H9 (cell line): ENCODE measurements at regions not wholly inside any gene's neighbourhood (a gene's known extent, or its start where the extent isn't known, plus 50 kb on each side); places are given as distances from the start of the nearest gene placed in this dataset.

ENCODE experiments used
- DNase-seq: peaks from one replicate; pipeline ENCODE4 v3.0.0-alpha.2; 2017
- H2AFZ ChIP-seq: one replicate; pipeline ENCODE4 v1.6.1; 2013; ENCODE audit warnings: mild to moderate bottlenecking, low read length, control low read depth, moderate library complexity
- H2AK5ac ChIP-seq: 2 replicates; pipeline ENCODE4 v1.6.1; 2013; ENCODE audit warnings: low read length, control low read depth, mixed read lengths; ENCODE audit not compliant: insufficient read length
- H2BK120ac ChIP-seq: one replicate; pipeline ENCODE4 v1.6.1; 2013; ENCODE audit warnings: low read depth, mild to moderate bottlenecking, low read length, control low read depth, inconsistent platforms; ENCODE audit not compliant: poor library complexity, severe bottlenecking
- H2BK12ac ChIP-seq: 2 replicates; pipeline ENCODE4 v1.6.1; 2013; ENCODE audit warnings: low read length, control low read depth, mixed read lengths, low read depth; ENCODE audit not compliant: insufficient read length
- H2BK15ac ChIP-seq: 2 replicates; pipeline ENCODE4 v1.6.1; 2013; ENCODE audit warnings: low read depth, low read length, control low read depth
- H2BK20ac ChIP-seq: one replicate; pipeline ENCODE4 v1.6.1; 2013; ENCODE audit warnings: low read depth, mild to moderate bottlenecking, low read length, control low read depth, inconsistent platforms; ENCODE audit not compliant: poor library complexity, severe bottlenecking
- H2BK5ac ChIP-seq: 2 replicates; pipeline ENCODE4 v1.6.1; 2013; ENCODE audit warnings: low read length, control low read depth, mixed read lengths; ENCODE audit not compliant: insufficient read length
- H3K14ac ChIP-seq: 2 replicates; pipeline ENCODE4 v1.6.1; 2013; ENCODE audit warnings: low read length, control low read depth; ENCODE audit not compliant: insufficient read depth
- H3K18ac ChIP-seq: 2 replicates; pipeline ENCODE4 v1.6.1; 2013; ENCODE audit warnings: low read depth, mild to moderate bottlenecking, mixed read lengths, low read length, control low read depth; ENCODE audit not compliant: insufficient read length
- H3K23ac ChIP-seq: 2 replicates; pipeline ENCODE4 v1.6.1; 2013; ENCODE audit warnings: low read length, control low read depth, mixed read lengths, low read depth; ENCODE audit not compliant: insufficient read length
- H3K23me2 ChIP-seq: 2 replicates; pipeline ENCODE4 v1.6.1; 2013; ENCODE audit warnings: low read depth, mild to moderate bottlenecking, mixed read lengths, low read length, control low read depth; ENCODE audit not compliant: insufficient read length, poor library complexity, severe bottlenecking
- H3K27ac ChIP-seq: 2 replicates; pipeline ENCODE4 v1.5.1; 2013; ENCODE audit warnings: low read length, control low read depth, mixed read lengths, low read depth; ENCODE audit not compliant: insufficient read length
- H3K27me3 ChIP-seq: 2 replicates; pipeline ENCODE4 v1.6.1; 2013; ENCODE audit warnings: low read length, control low read depth, inconsistent platforms; ENCODE audit not compliant: insufficient read depth
- H3K4ac ChIP-seq: 2 replicates; pipeline ENCODE4 v1.6.1; 2013; ENCODE audit warnings: low read depth, mild to moderate bottlenecking, control low read depth, inconsistent platforms, low read length, moderate library complexity
- H3K4me1 ChIP-seq: 2 replicates; pipeline ENCODE4 v1.6.1; 2013; ENCODE audit warnings: low read length, control low read depth, inconsistent platforms; ENCODE audit not compliant: insufficient read depth
- H3K4me2 ChIP-seq: 2 replicates; pipeline ENCODE4 v1.6.1; 2013; ENCODE audit warnings: low read length, control low read depth, mixed read lengths; ENCODE audit not compliant: insufficient read length, insufficient read depth
- H3K56ac ChIP-seq: 2 replicates; pipeline ENCODE4 v1.6.1; 2013; ENCODE audit warnings: low read depth, mild to moderate bottlenecking, mixed read lengths, low read length, control low read depth; ENCODE audit not compliant: insufficient read length
- H3K79me1 ChIP-seq: 2 replicates; pipeline ENCODE4 v1.6.1; 2013; ENCODE audit warnings: low read depth, mild to moderate bottlenecking, moderate library complexity, low read length, control low read depth, inconsistent platforms; ENCODE audit not compliant: insufficient read depth, poor library complexity, severe bottlenecking
- H3K79me2 ChIP-seq: 2 replicates; pipeline ENCODE4 v1.6.1; 2013; ENCODE audit warnings: low read length, control low read depth, inconsistent platforms; ENCODE audit not compliant: insufficient read depth
- H3K9ac ChIP-seq: 2 replicates; pipeline ENCODE4 v1.6.1; 2013; ENCODE audit warnings: low read length, control low read depth, mixed read lengths; ENCODE audit not compliant: insufficient read length; ENCODE audit errors: extremely low read depth
- H3K9me3 ChIP-seq: one replicate; pipeline ENCODE4 v1.6.1; 2013; ENCODE audit warnings: low read depth, low read length, inconsistent platforms; ENCODE audit not compliant: control insufficient read depth
- H3T11ph ChIP-seq: one replicate; pipeline ENCODE4 v1.6.1; 2013; ENCODE audit warnings: mild to moderate bottlenecking, low read length, control low read depth, inconsistent platforms
- H4K20me1 ChIP-seq: one replicate; pipeline ENCODE4 v1.6.1; 2013; ENCODE audit not compliant: control insufficient read depth, insufficient read length, insufficient read depth
- H4K5ac ChIP-seq: 2 replicates; pipeline ENCODE4 v1.6.1; 2013; ENCODE audit warnings: low read depth, mild to moderate bottlenecking, mixed read lengths, low read length, control low read depth; ENCODE audit not compliant: insufficient read length
- H4K8ac ChIP-seq: replicated peaks from 2 replicates; pipeline ENCODE4 v1.6.1; 2013; ENCODE audit warnings: low read length, control low read depth, mixed read lengths, low read depth; ENCODE audit not compliant: insufficient read length
- H4K91ac ChIP-seq: 2 replicates; pipeline ENCODE4 v1.6.1; 2013; ENCODE audit warnings: low read depth, mild to moderate bottlenecking, moderate library complexity, mixed read lengths, low read length, control low read depth; ENCODE audit not compliant: insufficient read length
- H3K27ac Mint-ChIP-seq, 3 experiments: 2 replicates in 2 of 3; 3 replicates in 1 of 3; pipeline ENCODE4 v1.8.0; 2020 to 2021; ENCODE audit warnings: mixed read lengths in 3 of 3, mild to moderate bottlenecking in 1 of 3, moderate library complexity in 1 of 3
- H3K27me3 Mint-ChIP-seq: 2 replicates; pipeline ENCODE4 v1.8.0; 2021; ENCODE audit warnings: low read depth, mild to moderate bottlenecking, moderate library complexity, mixed read lengths
- H3K36me3 Mint-ChIP-seq, 3 experiments: 2 replicates in 2 of 3; 3 replicates in 1 of 3; pipeline ENCODE4 v1.8.0; 2020 to 2021; ENCODE audit warnings: low read depth in 3 of 3, mixed read lengths in 3 of 3; ENCODE audit not compliant: insufficient read depth in 1 of 3
- H3K4me1 Mint-ChIP-seq, 2 experiments: 2 replicates each; pipeline ENCODE4 v1.8.0; 2020; ENCODE audit warnings: mixed read lengths in 2 of 2
- H3K4me3 Mint-ChIP-seq, 2 experiments: 2 replicates in 1 of 2; 3 replicates in 1 of 2; pipeline ENCODE4 v1.8.0; 2020 to 2021; ENCODE audit warnings: mild to moderate bottlenecking in 2 of 2, mixed read lengths in 2 of 2, moderate library complexity in 1 of 2
- H3K9me3 Mint-ChIP-seq, 2 experiments: 2 replicates in 1 of 2; 3 replicates in 1 of 2; pipeline ENCODE4 v1.8.0; 2020; ENCODE audit warnings: mild to moderate bottlenecking in 2 of 2, mixed read lengths in 2 of 2, moderate library complexity in 1 of 2
- CTCF ChIP-seq: fragments of 200-600 bp; sonication (generic); conservative IDR thresholded peaks from 3 replicates; pipeline ENCODE4 v1.8.0; 2021; ENCODE audit warnings: antibody characterized with exemption, mild to moderate bottlenecking
- WGBS: extraction: QIAGEN DNeasy Blood & Tissue Kit; methylation state at CpG from one replicate; pipeline ENCODE4 v1.1.7; 2013; ENCODE audit warnings: missing lambda C conversion rate, low lambda C conversion rate, mixed read lengths; ENCODE audit not compliant: insufficient read length; ENCODE audit errors: extremely low coverage; 5-methylcytosine and 5-hydroxymethylcytosine counted together

- Histone ChIP-seq H3K14ac (no peak overlapping the region), H3K4me1 (peaks cover 4% of the 10 kb centered on the region; the same call in 1 of the 2 replicates), H3T11ph (no peak overlapping the region), H3K9me3 (no peaks in the 10 kb centered on the region), H3K4me2 (no peak overlapping the region), H3K23ac (no peak overlapping the region), H3K79me2 (no peaks in the 10 kb centered on the region), H4K5ac (no peak overlapping the region), H3K27ac (no peak overlapping the region), H2BK120ac (no peak overlapping the region), H3K56ac (no peak overlapping the region), H3K79me1 (no peaks in the 10 kb centered on the region), H4K91ac (no peak overlapping the region), H2AFZ (no peak overlapping the region), H4K8ac (no peak overlapping the region), H2BK15ac (no peak overlapping the region), H2BK12ac (no peak overlapping the region), H2BK20ac (no peak overlapping the region), H2BK5ac (no peak overlapping the region), H3K27me3 (no peaks in the 10 kb centered on the region), H3K23me2 (no peaks in the 10 kb centered on the region), H2AK5ac (no peak overlapping the region), H3K4ac (no peak overlapping the region), H3K9ac (no peak overlapping the region), H3K18ac (no peak overlapping the region), H4K20me1 (no peaks in the 10 kb centered on the region)
- Mint-ChIP-seq H3K27ac (no peak overlapping the region), H3K36me3 (0 out of 7 replicates have a peak, but pooled peaks cover 0 to 1% (median 0%) of the 10 kb centered on the region in 3 experiments), H3K4me1 (peaks cover 0 to 6% of the 10 kb centered on the region in 2 experiments; a peak in 3 of 4 replicates), H3K4me3 (no peak overlapping the region), H3K27me3 (peaks cover 6% of the 10 kb centered on the region), H3K9me3 (peaks cover 4 to 6% of the 10 kb centered on the region in 2 experiments; a peak in 3 of 5 replicates)
- TF ChIP-seq CTCF = no peak
- no CpG with 5 or more reads among the region's 14 CpGs for WGBS
- DNase-seq = no peak
Measured at GRCh38 chr20:19849341-19850197, 91.5 kb downstream of the RIN2 start.
